HG03520 (cell line): ENCODE measurements at regions not wholly inside any gene's neighbourhood (a gene's known extent, or its start where the extent isn't known, plus 50 kb on each side); places are given as distances from the start of the nearest gene placed in this dataset.

Experiments
- ATAC-seq: cut with Tn5 transposase; IDR thresholded peaks from one replicate; pipeline ENCODE4 v1.9.1; 2021; ENCODE audit warnings: mild to moderate bottlenecking, moderate library complexity; ENCODE audit not compliant: unreplicated experiment

DNA sequence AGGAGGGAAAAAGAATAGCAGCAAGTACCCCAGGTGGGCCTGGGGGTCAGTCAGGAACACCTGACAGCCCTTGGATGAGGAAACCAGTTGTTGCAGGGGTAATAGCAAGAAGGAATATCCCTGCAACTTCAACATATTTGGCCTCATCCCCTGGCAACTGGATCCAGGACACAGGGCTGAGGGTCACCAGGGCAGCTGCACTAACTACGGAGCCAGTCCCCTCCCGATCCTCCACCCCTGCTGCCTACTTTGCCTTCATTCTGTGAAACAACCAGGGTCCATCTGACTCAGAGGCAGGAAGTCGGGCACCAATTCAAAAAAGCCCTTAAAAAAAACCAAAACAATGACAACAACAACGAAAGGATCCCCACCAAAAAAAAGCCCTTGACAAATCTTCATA, 52.9 kb downstream of the FRMPD3 start:
- no peak for ATAC-seq

DNA sequence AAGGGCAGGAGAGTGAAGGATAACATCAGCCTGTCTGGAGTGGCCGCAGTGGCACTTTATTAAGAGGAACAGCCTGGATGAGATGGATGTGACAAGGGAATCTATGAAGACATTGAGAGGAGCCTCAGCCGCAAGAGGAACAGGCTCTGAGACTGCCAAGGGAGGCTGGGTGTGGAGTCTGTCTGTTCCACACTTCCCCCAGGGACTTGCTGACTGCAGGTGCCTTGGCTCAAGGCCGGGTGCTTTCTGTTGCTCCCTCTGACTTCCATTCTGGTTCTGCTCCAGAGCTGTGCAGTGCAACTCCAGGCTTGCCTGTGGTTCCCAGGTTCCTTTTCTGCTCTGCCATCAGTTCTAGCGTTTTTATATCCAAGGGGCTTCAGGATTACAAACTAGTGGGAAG, 54.6 kb downstream of the FRMPD3 start:
- ATAC-seq = no peak

DNA sequence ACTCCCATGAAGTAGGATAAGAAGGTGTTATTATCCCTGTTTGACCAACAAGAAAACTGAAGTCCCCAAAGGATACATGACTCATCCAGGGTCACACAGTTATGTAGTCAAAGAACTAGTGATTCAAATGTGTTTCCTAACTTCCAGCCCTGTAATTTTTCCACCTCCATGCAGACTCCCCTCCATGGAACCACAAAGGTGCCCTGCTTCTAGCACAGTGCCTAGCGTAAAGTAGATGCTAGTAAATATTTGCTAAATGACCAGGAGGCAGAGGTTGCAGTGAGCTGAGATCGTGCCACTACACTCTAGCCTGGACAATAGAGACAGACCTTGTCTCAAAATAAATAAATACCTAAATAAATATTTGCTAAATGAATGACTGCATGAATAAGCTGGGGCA, 55.8 kb downstream of the FRMPD3 start:
- ATAC-seq = no peak

DNA sequence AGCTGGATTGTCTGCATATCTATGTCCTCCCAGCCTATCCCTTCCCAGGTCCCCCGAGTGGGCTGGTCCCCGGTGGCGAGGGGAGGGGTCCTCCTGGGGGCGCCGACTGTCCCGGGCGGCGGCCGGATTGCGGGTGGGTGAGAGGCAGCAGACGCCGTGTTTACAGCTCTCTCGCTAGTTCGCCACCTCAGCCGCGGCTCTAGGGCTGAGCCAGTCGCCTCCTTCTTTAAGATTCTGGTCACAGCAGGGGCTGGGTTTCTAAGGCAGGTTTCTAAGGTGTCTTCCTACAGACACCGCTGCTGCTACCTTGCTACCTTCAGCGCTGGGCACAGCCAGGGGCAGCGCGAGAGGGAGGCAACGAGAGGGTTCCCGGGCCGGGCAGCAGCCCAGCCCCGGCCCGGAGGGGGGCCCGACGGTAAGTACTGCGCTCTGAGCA, 57.2 kb downstream of the FRMPD3 start:
- ATAC-seq = no peak

DNA sequence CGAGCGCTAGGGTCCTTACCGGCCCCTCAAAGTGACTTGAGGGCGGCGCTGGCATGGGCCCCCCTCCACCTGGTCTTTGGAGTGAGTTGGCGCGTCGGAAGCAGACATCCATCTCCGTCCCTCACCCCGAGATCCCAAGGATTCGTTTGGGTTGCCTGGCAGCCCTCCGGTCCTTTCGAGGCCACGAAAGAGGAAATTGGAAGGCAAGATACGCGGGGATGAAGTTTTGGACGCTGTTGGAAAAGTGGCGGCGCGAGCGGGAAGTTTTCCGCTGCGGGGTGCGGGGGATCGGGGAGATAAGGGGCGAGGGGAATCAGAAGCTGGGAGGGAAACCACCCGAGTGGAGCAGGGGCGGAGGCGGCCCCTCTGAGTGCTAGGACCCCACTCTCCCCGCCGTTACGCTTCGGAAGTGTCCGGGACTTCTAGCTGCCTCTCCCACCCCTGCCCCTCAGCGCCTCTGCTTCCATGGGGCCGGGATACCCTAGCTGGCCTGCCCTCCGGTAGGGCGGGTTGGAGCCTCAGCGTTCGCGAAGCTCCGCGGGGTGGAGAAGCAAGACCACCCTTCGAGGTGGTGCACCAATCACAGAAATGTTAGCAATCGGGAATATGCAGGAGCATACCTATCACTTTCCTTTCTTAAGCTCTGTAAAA, 57.8 kb downstream of the FRMPD3 start:
- ATAC-seq = no peak

DNA sequence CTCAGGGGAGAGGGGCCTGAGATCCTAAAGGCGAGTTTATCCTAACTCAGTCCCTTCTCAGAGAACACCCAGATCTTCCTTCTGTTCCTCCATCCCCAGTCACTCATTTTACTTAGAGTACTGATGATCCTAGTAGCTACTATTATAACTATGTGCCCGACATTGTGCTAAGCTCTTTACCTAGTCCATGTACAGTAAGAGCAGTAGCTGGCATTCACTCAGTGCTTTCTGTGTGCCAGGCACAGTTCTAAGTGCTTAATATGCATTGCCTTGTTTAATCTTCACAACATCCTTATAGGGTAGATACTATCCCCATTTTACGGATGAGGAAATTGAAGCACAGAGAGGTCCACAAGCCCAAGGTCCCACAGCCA, 58.3 kb downstream of the FRMPD3 start:
- no peak for ATAC-seq

DNA sequence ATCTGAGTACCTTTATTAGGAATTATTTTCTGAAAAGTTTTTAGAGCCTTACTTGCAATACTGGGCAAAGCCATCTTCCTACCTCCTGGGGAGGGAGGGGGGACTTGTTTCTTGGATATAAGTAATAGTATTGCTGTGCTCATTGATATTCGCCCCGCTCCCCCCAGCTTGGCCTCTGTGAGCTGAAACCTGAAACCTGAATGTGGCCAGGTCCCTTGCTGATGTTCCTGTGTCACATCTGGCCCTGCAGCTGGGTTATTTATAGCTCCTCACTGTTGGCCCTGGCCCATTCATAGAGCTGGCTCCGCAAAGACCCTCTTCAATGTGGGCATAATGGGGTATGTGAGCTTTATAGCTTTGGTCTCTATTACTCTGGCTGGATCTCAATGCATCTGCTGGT, 59.5 kb downstream of the FRMPD3 start:
- no peak for ATAC-seq

DNA sequence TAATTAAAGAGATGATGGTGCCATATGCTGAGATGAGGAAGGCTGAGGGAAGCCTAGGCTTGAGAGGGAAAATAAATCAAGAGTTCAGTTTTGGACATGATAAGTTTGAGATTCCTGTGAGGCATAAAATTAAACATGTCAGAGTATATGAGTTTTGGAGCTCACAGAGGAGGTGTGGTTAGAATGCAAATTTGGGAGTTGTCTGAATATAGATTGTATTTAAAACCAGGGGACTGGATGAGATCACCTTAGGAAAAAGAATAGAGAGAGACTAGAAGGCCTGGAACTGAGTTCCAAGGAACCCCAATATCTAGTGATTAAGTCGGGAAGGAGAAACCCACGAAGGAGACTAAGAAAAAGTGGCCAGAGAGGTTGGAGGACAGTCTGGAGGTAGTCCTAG, 65.5 kb downstream of the FRMPD3 start:
- ATAC-seq = no peak

DNA sequence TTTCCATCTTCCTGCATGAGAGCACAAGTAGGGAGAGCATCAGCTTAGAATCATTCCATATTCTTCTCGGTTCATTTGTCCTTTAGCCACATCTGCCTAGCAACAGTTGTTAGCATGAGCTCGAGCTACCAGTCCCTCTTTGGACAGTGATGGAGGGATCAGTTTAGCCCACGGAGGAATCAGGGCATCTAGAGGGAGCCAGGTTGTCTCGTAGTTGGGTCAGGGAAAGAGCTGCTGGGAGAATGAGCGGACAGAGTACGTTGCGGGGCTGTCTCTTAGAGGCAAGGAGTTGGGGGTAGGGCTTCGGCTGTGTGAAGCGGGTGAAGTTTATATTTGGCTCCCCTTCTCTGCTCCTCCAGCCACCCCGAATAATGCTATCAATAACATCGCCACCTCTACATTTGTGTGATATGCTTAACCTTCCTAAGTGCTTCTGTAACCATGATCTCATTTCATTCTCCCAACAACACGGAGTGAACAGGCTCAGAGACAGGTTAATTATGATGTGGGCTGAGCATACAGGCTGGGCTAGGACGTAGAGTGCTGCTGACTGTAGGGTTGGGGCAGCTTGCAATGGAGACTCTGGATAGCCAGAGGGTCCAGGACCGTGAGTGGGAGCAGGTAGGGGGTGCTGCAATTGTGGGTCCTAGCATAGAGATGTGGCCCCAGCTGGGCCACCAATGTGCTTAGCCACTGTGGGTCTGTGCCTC, 72.6 kb downstream of the FRMPD3 start:
- ATAC-seq = no peak

DNA sequence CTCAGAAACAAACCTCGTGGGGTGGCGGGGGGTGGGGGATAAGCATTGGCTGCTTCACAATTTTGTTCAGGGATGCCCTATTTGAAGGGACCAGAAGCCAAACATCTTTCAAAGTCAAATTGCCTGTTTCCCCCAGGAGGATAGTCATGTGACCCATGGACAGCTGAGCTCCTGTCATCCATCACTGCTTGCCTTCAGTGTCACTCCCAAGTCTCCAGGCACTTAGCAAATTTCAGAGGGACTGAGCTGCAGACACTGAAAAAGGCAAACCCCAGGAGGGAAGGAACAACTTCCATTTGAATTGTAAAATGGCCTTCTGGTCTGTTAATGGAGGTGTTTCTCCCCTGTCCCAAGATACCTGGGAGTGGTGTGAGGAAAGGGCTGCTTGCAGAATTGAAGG, 73.4 kb downstream of the FRMPD3 start:
- ATAC-seq = no peak

DNA sequence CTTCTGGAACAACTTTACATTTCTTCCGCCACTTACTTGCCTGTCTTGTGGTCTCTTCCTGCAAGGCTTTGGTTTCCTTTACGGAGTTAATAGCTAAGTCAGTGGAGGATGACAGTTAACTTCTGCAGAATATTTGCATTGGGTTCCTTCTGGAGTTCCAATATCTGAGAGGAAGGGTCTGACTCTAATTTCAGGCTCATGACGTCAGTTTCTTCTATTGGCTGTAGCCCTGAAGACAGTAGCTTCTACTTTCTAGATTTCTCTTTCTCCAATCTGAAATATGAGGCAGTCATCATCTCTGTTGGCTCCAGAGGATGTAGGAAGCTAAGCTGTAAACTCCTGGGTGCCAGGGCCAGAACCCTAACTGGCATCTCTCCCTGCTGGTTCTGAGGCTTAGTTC, 76.7 kb downstream of the FRMPD3 start:
- ATAC-seq = no peak

DNA sequence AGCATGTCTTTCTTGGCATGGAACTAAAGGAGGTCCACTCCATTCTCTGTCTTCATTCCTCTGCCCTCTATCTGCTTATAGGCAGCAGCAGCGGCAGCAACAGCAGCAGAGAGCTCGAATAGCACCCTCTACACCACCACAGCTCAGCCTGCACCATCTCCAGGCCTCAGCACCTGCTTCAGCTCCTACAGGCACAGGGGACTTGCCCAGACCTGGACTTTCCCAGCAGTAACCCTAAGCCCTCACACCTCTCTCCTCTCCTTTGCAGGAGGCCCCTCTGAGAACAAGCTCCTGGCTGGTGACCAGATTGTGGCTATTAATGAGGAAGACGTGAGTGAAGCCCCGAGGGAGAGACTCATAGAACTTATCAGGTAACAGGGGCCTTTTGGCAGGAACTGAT, 80.7 kb downstream of the FRMPD3 start:
- no peak for ATAC-seq

DNA sequence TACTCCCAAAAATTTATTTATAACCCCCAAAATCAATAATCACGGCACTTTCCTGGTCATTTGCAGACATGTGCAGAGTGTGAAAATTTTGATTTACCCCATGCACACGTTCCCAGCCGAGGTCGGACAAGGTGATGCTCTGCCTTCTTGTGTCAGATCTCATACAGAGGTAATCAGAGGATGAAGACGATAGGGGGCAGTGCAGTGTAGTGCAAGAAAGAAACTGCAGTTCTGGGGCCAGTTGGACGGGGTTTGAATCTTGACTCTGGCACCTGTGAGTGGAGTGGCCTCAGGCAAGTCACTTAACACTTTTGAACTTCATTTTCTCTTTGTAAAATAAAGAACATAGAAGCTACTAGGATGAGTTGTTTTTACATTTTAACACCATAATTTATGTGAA, 88.4 kb downstream of the FRMPD3 start:
- ATAC-seq = no peak

DNA sequence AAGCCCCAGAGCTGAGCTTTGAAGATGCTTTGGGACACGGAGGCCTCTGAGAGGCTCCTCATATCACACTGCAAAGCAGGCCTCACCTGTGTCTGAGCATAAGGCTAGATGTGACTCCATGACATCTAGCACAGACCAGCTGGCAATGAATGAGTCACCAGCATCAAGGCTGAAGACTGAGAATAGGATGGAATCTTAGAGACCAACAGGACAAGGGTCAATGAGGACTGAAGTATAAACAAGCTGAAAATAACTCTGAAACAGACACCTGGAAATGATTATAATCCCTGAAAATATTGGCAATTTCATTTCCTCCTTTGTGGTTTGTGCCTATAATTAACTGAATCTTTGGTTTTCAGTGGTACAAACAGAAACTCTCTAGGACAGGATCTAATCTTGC, 87.1 kb upstream of the PRPS1 start:
- no peak for ATAC-seq

DNA sequence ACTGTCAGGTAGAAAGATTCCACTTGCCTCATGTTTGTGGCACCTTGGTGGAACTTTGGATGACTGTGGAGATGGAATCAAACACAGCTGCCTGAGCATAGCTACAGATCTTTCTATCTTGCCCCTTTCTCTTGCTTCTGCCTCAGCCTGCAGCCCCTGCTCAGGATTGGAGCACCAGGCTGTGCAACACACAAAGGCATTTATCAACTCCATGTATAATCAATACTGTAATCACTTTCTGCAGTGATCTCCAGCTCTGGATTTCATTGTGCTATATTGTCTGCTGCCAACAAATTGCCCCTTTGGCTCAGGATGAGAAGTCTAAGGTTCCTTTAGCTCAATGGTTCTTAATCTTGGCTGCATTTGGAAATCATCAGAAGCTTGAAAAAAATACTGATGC, 86.3 kb upstream of the PRPS1 start:
- no peak for ATAC-seq

DNA sequence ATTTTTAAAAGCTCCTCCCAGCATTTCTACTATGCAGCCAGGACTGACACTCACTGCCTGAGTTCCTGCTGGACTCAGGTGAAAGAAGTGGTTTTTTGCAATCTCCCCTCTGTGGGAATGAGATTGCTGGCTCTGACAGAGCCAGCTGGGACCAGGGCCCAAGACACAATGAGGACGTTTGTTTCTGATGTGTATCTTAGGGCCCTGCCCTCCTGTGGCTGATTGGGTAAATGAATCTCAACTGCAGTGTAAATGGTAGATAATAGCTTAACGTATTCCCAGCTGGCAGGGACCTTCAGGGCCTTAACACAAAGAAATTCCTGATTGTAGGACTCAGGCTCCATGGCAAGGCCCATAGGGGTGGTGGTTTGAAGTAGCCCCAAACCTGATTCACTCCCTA, 85.8 kb upstream of the PRPS1 start:
- no peak for ATAC-seq

DNA sequence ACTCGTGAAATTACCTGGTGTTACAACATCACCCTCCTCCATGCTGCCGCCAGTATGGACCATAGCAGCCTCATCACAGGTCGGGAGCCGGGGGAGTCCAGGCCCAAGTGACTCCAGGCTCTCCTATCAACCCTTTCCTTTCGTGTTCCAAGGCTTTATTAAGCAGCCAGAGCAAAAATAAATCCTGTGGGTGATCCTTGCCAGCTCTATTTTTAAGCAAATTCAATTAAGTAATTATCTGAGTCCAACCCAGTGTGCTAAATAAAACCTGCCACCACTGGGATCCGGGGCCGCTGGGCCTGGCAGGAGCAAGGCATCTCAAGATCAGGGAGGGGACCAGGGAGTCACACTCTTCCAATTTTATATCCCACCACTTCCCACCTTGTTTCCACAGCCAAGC, 80.7 kb upstream of the PRPS1 start:
- ATAC-seq = no peak

DNA sequence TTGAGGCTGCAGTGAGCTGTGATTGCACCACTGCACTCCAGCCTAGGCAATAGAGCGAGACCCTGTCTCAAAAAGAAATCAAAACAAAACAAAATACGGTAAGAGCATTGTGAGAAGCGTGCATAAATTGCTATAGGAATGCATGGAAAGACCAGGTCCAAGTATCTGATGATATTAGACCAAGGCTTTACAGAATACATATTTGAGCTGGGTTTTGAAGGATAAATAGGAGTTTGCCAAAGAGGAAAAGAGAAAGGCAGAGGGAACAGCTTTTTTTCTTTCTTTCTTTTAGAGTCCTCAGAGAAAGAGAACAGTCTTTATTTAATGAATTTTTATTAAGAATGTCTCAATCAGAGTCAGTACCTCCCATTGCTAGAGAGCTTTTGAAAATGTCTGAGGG, 79.5 kb upstream of the PRPS1 start:
- ATAC-seq = no peak

DNA sequence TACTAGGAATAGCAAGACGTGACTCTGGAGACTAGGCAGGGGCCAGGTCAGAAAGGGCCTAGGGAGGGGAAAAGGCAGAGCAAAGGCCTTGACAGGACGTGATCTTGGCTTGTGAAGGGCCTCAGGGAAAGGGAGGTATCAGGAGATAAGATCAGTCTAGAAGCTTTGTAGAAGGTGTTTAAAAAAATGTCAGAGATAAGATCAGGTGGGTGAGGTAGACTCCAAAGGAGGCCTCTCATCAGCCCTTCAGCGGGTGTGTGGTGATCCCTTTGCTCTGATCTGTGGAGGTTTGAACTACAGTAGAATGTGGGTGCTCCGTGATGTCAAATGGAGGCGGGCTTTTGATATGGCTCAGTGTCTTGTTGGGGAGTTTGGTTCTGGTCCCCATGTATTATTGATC, 78.8 kb upstream of the PRPS1 start:
- ATAC-seq = no peak

DNA sequence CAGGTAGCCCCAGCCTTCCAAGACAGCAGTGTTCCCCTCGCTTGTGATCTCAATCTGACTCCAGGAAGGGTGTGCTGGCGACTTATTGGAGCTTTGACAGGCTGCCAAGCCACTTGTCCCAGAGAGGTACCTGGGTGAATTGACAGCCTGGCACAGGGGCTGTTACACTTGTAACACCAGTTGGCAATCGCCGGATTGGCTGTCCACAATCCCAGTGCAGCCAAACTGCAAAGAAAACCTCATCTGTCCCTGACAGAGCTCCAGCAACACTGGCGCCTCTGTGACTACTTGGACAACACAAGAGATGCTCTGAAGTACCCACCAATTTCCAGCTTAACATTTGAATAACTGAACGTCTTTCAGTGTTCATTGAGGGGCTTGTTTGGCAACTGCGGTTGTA, 76.8 kb upstream of the PRPS1 start:
- ATAC-seq = no peak

DNA sequence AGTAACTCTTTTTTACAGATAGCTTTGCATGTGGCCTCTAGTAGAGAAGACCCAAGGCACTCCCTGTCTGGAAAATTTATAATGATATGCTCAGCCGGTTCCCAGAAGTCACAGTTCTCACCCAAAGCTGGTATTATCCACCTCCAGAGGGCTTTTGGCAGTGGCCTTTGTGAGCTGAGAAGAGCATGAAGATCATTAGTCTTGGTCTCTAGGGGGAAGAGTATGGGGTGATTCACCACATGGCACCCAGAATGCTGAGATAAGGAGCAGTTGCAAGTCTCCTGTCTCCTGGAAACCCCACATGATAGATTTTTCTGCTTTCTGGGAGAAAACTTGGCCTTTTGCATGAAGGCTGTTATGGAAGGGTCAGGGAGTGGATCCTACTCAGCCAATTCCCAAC, 75.4 kb upstream of the PRPS1 start:
- ATAC-seq = no peak

DNA sequence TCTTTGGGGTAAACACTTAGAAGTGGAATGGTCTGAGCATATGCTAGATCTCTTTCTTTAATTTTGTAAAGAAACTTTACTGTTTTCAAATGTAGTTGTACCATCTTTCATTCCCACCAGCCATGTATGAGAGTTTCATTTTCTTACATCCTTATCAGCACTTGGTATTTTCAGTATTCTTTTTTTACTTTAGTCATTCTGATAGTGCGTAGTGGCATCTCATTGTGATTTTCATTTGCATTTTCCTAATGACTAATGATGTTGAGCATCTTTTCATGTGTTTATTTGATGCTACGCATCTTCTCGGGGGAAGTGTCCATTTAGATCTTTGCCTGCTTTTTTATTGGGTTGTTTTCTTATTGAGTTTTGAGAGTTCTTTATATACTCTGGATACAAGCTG, 71.3 kb upstream of the PRPS1 start:
- no peak for ATAC-seq

DNA sequence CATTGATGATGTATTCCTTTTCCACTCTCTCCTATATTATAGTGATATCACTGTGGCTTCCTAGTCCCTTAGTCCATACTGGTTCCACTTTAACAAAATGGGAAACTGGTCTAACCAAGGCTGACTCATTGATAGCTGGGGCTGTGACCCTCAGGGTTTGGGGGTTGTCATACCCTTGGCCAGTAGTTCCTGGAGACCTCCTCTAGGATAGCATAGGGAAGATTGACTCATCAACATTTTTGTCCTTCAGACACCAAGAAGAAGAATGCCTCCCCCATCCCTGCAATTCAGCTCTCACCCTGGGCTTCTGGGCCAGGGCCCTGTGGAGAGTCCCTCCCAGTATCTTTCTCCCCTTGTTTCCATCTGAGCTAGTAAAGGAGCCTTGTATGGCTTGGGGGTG, 68.8 kb upstream of the PRPS1 start:
- no peak for ATAC-seq
